ENCODE measurements at regions not wholly inside any gene's neighbourhood (a gene's known extent, or its start where the extent isn't known, plus 50 kb on each side); places are given as distances from the start of the nearest gene placed in this dataset.
"Not testable (repeated sequence)": the region's sequence is repeated elsewhere in the genome, so short reads cannot be mapped to it uniquely, and the experiment has no call there.

DNA sequence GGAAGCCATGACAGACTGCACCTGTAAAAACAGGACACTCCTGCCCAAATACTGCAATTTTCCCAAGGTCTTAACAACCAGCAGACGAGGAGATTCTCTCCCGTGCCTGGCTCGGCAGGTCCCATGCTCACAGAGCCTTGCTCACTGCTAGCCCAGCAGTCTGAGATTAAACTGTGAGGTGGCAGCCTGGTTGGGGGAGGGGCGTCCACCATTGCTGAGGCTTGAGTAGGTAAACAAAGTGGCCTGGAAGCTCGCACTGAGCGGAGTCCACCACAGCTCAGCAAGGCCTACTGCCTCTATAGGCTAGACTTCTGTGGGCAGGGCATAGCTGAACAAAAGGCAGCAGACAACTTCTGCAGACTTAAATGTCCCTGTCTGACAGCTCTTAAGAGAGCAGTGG is 80.3 kb downstream of the ANXA5 start:
- not testable (repeated sequence) for DNase-seq

DNA sequence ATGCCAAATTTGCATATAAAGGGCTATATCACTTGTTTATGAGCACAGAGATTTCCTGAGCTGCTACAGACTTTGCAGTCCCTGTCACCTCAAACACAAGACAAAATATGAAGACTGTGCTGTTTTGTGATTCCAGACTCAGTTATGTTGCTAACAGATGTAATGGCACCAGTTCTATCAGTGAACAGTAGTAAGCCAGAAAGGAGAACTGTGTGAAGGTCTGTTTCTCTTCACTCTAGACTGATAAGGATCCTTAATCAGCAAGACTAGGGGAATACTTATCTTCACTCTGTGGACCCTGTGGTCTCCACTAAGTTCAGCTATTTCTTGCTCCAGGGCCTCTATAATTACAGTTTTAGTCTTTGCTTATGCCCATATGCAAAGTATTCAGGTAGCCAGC is 82.7 kb downstream of the ANXA5 start:
- no peak for DNase-seq

DNA sequence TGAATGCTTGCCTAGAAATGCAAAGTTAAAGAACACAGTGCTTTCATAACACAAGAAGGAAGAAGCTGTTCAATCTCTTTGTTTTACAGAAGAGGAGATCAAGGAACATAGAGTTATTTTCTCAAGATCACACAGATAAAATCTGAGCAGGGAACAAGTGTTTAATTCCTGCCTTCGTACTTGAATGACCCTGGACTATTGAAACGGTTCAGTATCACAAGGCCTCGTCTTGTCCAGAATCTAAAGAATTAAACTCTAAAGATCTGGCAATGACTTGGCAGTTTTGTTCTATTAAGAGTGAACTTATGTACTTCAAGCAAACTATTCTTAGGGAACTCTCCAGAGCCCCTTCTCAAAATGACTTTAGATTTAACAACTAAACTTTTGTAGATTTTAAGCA is 97.7 kb downstream of the ANXA5 start:
- no peak for DNase-seq

DNA sequence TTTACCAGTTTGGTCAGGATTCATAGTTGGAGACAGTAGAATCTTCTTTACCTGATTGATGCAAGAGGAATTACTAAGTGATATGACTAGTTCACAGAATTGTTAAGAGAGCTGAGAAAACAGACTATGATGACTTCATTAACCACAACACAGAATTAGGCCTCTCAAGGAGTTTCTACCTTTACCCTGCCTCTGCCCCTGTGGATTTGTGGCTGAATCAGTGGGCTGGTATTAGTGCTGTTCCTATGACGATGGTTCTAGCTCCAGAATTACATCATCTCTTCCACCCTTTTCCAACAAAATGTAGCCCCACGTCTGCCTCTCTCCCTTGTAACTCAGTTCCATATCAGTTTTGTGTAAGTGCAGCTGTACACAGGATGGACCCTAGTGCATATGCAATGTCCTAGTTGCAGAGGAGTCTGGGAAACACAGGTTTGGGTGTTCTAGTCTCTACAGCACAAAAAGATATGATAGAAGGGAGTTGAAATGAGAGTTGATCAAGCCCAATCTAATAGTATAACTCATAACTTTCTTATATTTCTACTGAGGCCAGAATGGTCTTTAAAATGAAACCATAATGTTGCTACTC is 99.3 kb downstream of the ANXA5 start:
- DNase-seq: no peak

DNA sequence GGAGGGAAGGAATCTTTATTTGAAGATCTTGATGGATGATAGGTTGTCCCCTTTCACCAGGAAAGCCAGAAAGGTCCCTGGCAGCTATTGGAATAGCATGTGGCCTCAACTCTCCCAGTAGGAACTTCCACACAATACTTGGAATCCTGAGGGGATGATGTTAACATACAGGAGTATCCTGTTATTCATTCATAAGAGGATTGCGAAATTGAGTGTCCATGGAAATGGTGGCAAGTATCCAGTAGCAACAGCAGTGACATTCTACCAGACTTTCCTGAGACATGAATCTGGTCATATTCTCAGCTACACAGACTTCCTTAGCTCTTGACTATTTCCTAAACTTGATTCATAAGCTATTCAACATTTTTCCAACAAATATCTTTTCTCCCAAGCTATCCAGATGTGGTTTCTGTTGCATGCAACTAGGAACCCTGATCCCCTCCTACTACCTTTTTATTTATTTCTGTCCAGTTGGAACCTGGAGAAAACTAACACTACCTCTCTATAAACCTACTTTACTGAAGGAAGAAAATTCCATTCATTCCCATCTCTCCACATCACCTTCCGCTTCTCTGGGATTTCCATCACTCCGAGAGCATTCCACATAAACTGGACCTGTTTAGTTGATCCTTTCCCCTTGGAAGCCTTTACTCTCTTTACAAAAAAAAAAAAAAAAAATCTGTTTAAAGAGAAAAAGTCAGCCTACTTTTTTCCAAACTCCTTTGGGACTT is 101.8 kb downstream of the ANXA5 start:
- DNase-seq: no peak

DNA sequence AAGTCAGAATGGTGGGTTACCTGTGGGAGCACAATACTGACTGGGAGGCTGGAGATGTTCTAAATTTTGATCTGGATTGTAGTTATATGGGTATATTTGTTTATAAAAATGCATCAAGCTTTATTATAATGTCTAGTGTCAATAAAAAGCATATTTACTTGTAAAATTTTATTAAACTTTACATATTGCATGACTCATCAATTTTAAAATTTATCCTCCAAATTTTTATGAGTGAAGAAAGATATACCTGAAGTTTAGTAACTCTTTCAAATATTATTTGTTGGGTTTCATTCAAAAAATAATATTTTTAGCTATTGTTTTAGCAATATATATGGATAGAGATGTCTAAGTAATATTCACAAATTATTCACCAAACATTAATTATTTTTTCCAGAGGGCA is 103.0 kb downstream of the ANXA5 start:
- DNase-seq: no peak

DNA sequence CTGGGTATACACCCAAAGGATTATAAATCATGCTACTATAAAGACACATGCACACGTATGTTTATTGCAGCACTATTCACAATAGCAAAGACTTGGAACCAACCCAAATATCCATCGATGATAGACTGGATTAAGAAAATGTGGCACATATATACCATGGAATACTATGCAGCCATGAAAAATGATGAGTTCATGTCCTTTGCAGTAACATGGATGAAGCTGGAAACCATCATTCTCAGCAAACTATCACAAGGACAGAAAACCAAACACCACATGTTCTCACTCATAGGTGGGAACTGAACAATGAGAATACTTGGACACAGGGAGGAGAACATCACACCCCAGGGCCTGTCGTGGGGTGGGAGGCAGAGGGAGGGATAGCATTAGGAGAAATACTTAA is 104.5 kb downstream of the ANXA5 start:
- DNase-seq: not testable (repeated sequence)

DNA sequence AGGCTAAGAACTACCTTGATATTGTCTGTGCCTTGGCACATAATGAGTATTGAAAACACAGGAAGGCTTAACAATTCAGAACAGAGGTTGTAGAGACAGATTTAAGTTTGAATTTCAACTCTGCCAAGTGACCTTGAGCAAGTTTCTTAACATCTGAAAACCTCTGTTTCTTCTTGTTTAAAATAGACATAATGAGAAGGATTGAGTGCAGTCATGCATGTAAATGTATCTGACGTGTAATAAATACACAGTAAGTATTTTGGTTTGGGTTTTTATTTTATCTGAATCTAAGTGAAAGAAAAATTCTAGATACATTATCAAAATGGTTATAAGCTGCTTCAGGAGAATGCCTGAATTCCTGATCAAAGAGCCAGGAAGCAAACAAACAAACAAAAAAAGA is 111.9 kb downstream of the ANXA5 start:
- DNase-seq: no peak

DNA sequence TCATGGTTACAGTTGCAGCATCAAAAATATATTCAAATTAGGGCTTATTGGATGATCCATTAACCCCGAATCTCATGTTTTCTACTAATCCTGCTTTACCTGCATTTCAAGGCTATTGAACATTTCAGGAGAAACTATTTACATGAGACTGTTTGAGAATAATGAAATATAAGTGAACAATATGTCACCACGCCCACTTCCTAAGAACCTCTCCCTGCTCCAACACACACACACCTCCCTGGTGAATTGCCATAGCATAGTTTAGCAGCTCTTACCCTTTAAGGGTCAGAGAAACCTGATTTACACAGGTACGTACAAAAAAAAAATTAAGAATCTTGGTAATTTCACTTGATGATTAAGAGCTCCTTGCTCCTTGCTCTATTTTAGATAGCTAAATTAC is 113.4 kb downstream of the ANXA5 start:
- DNase-seq: no peak

DNA sequence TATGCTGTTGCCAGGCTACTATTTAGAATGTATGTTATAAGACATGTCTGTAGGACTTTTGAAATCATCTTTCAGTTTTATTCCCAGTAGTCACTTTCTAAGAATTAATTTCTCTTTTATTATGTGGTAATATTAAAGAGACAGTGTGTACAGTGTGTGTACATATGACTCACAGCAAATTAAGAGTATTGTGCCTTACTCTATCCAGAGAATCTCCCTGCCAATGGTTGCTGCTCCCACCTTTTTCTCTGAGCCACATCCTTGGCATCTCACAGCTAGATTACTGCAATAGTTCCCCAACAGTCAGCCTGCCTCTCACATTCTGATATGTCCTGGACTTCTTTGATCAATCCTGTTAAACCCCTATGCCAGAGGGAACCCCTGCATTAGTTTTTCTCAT is 114.5 kb downstream of the ANXA5 start:
- no peak for DNase-seq

DNA sequence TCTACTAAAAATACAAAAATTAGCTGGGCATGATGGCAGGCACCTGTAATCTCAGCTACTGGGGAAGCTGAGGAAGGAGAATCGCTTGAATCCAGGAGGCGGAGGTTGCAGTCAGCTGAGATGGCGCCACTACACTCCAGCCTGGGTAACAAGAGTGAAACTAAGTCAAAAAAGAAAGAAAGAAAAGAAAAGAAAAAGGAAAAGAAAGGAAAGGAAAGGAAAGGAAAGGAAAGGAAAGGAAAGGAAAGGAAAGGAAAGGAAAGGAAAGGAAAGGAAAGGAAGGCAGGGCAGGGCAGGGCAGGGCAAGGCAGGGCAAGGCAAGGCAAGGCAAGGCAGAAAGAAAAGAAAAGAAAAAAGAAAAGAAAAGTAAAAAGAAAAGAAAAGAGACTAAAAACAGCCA is 121.4 kb downstream of the ANXA5 start:
- DNase-seq: not testable (repeated sequence)

DNA sequence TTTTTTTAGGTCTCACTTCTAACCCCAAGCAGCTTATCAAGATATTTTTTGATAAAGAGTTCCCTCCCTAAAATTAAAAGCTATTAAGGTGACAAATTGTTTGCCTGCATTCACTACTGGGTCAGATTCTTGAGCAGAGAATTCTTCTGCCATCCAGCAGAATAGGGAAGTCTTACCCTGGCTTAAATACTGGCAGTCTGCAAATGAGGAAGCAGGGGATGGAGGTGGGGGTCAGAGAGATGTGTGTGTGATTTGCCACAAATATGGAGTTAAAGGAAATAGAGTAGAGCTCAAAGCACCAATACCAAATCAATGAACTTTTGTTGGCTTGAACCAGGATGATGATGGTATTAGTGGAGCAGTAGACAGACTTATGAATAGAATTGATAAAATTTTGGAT is 122.2 kb downstream of the ANXA5 start:
- DNase-seq: no peak

DNA sequence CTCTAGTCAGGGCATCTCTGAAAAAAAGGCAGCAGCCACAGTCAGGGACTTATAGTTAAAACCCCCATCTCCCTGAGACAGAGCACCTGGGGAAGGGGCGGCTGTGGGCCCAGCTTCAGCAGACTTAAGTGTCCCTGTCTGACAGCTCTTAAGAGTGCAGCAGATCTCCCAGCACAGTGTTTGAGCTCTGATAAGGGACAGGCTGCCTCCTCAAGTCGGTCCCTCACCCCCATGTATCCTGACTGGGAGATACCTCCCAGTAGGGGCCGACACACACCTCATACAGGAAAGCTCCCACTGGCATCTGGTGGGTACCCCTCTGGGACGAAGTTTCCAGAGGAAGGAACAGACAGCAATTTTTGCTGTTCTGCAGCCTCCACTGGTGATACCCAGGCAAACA is 129.0 kb downstream of the ANXA5 start:
- no peak for DNase-seq

DNA sequence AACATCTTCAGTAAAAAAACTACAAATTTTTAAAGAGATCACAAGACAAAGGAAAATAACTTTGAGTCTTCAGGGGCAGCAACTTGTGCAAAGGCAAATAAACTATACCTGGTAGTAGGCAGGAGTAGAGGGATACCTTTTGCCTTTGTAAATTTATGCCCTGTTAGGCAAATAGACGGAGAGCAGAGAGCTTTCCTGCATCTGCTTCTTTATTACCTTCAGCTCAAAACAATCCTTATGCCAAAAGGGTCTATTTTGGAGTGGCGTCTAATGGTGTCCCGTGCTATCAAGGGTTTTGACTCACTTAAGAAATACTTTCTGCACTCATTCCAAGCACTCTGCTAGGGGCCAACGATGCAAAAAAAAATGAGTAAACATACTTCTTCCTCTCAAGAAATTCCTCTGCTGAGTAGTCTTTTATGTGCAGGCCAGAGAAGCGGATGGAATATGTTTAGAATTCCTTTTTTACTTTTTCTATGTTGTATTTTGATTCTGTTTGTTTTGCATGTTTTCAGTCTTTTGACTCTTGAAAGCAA is 131.9 kb downstream of the ANXA5 start:
- no peak for DNase-seq

DNA sequence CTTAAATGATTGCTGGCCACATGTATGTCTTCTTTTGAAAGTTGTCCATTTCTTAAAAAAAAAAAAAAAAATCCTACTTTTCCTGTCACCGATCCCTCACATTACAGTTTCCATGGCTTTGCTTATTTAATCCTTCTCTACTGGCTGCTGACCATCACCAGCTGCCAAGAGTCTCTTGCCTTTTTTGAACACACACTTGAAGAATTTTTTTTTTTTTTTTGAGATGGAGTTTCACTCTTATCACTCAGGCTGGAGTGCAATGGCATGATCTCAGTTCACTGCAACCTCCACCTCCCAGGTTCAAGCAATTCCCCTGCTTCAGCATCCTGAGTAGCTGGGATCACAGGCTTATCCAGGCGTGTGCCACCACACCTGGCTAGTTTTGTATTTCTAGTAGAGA is 134.0 kb downstream of the ANXA5 start:
- DNase-seq: no peak

DNA sequence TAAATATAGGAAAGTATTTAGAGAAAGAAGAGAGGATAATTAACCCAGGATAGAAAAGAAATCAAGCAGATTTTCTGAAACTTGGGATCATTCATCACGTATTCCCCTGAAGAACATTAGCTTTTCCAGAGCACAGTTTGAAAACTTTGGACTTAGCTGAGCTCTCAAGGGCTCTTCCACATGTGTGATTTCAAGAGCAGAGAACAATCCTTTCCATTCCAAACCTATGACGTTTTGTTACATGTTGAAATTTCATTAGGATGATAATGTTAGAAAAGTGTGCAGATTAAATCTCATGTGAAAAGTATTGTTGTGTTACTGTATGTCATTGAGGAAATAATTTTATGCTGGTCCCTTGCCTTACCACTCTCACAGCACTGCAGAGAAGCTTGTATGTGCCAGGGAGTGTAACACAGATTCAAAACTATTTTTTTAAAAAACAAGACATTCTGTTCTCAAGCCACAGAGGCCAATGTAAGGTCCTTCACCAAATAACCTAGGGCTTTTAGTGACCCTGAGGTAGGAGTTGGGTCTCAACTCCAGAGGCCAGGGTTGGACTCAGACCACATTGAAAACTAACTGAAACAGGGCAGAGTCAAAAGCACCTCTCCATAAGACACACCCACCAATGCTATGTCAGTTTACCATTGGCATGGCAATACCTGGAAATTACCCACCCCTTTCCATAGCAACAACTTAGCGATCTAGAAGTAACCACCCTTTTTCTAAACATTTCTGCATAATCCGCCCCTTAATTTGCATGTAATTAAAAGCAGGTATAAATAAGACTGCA is 141.3 kb downstream of the ANXA5 start:
- DNase-seq: no peak

DNA sequence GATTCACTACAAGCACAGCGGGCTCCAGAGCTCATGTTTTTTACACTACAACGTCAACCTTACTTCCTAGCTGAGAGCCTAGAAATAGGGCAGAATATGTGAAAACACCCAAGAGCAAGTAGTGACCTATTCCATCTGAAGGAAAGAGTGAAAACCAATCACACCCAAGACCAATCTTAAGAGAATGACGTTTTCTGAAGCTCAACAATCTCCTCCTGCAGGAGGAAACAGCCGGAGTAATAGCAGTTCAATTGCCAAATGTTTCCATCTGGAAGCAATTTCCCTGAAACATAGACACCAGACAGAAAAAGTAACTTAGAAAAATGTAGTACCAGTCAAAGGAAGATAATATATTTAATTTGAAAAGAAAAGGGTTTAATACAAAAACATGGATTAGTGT is 142.4 kb downstream of the ANXA5 start:
- DNase-seq: no peak

DNA sequence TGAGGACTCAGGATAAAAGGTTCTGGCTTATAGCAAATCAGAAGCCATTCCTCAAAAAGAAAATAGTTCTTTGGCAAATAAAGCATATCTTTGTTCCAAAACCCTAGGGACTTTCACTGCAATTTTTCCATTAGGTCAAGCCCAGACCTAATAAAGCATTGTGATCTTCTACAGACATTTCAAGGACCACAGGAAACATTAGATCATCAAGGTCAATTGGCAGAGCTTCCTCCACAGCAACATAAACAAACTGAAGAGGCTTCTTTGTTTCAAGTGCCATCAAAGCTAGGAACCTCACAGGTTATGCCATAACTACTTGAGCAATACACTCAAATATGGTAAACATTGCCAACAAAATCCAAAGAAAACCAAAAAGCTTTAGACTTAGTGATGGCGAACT is 144.9 kb downstream of the ANXA5 start:
- DNase-seq: no peak

DNA sequence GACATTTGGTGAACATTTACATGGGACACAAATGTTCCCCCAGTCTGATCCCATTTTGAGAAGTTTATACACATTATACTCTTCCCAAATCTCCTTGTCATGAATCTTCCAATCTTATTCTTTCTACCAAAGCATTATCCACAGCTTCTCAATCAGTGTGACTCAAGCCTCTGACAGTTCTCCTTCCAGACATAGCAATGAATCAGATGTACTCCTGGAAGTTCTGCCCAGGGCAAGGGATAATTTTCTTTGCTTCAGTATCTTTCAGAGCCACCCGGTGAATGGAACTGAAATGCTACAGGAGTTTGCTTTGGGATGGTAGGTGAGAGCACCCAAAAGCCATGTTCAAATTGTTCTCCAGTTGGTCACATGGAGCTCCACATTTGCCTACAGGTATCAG is 145.5 kb downstream of the ANXA5 start:
- no peak for DNase-seq

DNA sequence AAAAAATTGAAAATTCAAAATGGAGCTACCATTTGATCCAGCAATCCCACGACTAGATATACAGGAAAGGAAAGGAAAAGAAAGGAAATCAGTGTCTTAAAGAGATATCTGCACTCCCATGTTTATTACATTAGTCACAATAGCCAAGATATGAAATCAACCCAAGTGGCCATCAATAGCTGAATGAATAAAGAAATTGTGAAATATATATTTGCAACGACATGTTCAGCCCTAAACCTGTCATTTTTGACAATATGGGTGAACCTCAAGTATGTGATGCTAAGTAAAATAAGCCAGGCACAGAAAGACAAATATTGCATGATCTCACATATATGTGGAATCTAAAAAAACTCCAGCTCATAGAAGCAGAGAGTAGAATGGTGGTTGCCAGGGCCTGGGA is 155.1 kb downstream of the ANXA5 start:
- no peak for DNase-seq

DNA sequence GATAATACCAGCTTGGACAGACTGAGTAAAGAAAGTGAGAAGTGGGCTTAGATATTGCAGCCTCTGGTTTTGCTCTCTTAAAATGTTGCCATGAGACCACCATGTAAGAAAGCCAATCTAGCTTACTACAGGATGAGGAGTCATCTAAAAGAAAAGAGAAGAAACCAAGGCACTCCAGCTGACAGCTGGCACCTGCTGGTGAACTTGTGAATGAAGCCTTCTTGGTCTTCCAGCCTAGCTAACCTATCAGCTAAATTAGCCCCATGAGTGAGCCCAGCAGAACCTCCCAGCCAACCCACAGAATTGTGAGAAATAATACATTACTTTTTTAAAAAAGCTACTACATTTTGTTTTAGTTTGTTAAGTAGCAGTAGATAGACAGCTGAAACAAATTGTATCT is 154.5 kb upstream of the QRFPR start:
- no peak for DNase-seq

DNA sequence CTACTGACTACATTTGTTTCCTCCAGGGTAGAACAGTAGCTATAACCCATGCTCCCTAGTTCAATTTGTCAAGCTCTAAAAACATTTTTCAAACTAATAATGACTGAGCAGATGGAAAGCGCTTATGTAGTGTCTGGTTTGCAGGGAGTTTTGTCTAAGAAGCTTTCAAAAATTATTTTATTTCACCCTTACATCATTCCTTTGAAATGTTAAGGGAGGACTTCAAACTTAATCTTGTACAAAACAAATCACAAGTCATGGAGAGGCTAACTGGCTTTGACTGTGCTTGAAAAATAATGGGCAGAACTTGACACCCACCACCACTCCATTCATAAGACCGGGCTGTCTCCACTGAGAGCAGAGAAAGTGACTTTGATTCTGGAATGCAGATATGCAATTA is 153.4 kb upstream of the QRFPR start:
- DNase-seq: no peak

DNA sequence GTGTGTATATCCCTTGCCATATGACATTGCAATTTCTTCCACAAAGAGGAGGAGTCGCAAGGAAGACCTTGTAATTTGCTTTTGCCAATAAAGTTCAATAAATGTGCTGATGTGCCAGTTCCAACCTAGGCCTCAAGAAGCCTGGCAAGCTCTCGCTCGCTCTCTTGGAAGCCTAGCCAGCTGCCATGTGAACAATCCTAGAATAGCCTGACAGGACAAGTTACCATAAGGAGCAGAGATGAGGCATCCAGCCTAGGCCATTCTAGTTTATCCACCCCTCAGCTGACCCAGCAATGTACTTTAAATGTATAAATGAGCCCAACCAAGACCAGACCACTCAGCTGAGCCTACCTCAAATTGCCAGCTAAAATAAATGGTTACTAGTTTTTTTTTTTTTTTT is 145.7 kb upstream of the QRFPR start:
- no peak for DNase-seq

DNA sequence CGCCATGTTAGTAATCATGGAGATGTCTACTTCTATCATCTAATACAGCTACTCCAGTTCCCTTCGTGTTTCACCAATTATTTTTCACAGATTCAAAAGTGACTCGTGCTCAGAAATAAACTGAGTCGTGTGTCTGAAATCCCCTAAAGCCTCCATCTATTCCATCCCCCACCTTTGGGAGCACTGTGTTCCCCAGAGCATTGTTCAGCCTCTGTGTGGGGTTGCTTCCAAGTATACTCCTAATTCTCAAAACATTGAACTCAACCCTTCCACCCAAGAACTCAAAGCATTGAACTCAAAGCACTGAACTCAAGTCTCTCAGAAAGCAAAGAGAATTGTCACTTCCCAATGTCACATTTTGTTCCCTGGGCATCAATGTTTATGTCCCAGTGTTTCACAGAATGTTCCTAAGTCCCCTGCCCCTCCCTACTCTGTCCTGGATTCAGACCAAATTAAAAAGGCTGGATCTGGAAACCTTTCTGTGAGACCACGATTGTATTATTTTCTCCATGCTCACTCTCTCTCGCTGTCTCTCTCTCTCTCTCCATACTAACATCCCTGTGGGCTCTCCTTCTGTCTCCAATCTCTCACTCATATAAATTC is 138.5 kb upstream of the QRFPR start:
- no peak for DNase-seq
